GM23338 (cell line): ENCODE measurements at regions not wholly inside any gene's neighbourhood (a gene's known extent, or its start where the extent isn't known, plus 50 kb on each side); places are given as distances from the start of the nearest gene placed in this dataset.

ENCODE experiments used
- ATAC-seq: fragments of 200-7000 bp; cut with Tn5 transposase; 3 replicates; pipeline ENCODE4 v1.9.1; 2020
- DNase-seq: peaks from one replicate; pipeline ENCODE4 v3.0.0-alpha.2; 2015; ENCODE audit warnings: low spot score
- H2AFZ ChIP-seq: fragments of 200-600 bp; sonication (generic); 2 replicates; pipeline ENCODE4 v1.8.0; 2016; ENCODE audit warnings: antibody characterized with exemption, mild to moderate bottlenecking, moderate library complexity
- H3F3A ChIP-seq: fragments of 200-600 bp; sonication (generic); replicated peaks from 2 replicates; pipeline ENCODE4 v1.8.0; 2017; ENCODE audit warnings: antibody characterized with exemption, mixed run types, low read depth
- H3K27ac ChIP-seq: fragments of 200-600 bp; sonication (generic); 2 replicates; pipeline ENCODE4 v1.6.1; 2016; ENCODE audit warnings: low read depth
- H3K27me3 ChIP-seq: fragments of 200-600 bp; sonication (generic); 2 replicates; pipeline ENCODE4 v1.8.0; 2016; ENCODE audit warnings: mild to moderate bottlenecking, mixed run types, moderate library complexity; ENCODE audit not compliant: insufficient read depth
- H3K36me3 ChIP-seq: fragments of 200-600 bp; sonication (generic); 2 replicates; pipeline ENCODE4 v1.8.0; 2016; ENCODE audit warnings: mild to moderate bottlenecking; ENCODE audit not compliant: insufficient read depth
- H3K4me1 ChIP-seq: fragments of 200-600 bp; sonication (generic); 2 replicates; pipeline ENCODE4 v1.8.0; 2016; ENCODE audit warnings: mild to moderate bottlenecking, moderate library complexity; ENCODE audit not compliant: insufficient read depth
- H3K4me2 ChIP-seq: fragments of 200-600 bp; sonication (generic); 2 replicates; pipeline ENCODE4 v1.7.1; 2017; ENCODE audit warnings: mixed run types
- H3K4me3 ChIP-seq: fragments of 200-600 bp; sonication (generic); 2 replicates; pipeline ENCODE4 v1.6.1; 2016; ENCODE audit warnings: mixed run types
- H3K79me2 ChIP-seq: fragments of 200-600 bp; sonication (generic); replicated peaks from 2 replicates; pipeline ENCODE4 v1.8.0; 2017; ENCODE audit warnings: mild to moderate bottlenecking; ENCODE audit not compliant: insufficient read depth
- H3K9me2 ChIP-seq: fragments of 200-600 bp; sonication (generic); 2 replicates; pipeline ENCODE4 v1.8.0; 2017; ENCODE audit not compliant: insufficient read depth
- H4K20me1 ChIP-seq: fragments of 200-600 bp; sonication (generic); replicated peaks from 2 replicates; pipeline ENCODE4 v1.8.0; 2017; ENCODE audit warnings: mild to moderate bottlenecking; ENCODE audit not compliant: insufficient read depth
- H3K27ac Mint-ChIP-seq: 2 replicates; pipeline ENCODE4 v1.8.0; 2020; ENCODE audit warnings: inconsistent platforms, mild to moderate bottlenecking, moderate library complexity, mixed read lengths
- H3K27me3 Mint-ChIP-seq: 3 replicates; pipeline ENCODE4 v1.8.0; 2022; ENCODE audit warnings: low read depth, mild to moderate bottlenecking, moderate library complexity, mixed read lengths, inconsistent platforms; ENCODE audit not compliant: insufficient read depth, poor library complexity
- H3K36me3 Mint-ChIP-seq: 3 replicates; pipeline ENCODE4 v1.8.0; 2021; ENCODE audit warnings: low read depth, mild to moderate bottlenecking, inconsistent platforms, moderate library complexity, mixed read lengths
- H3K4me1 Mint-ChIP-seq: 3 replicates; pipeline ENCODE4 v1.8.0; 2020; ENCODE audit warnings: mild to moderate bottlenecking, inconsistent platforms, mixed read lengths
- H3K4me3 Mint-ChIP-seq: 3 replicates; pipeline ENCODE4 v1.8.0; 2021; ENCODE audit warnings: moderate library complexity, mild to moderate bottlenecking, inconsistent platforms, mixed read lengths
- H3K9me3 Mint-ChIP-seq: 3 replicates; pipeline ENCODE4 v1.8.0; 2020; ENCODE audit warnings: moderate library complexity, mild to moderate bottlenecking, inconsistent platforms, mixed read lengths
- CREB1 ChIP-seq: fragments of 250-450 bp; sonication (Bioruptor Pico); IDR thresholded peaks from 2 replicates; pipeline ENCODE4 v1.5.0; 2020; ENCODE audit warnings: low read depth, mild to moderate bottlenecking, moderate library complexity
- CTCF ChIP-seq, 2 experiments: fragments of 200-600 bp in 1 of 2; sonication (generic) in 1 of 2; conservative IDR thresholded peaks; 2 replicates each; pipeline versions ENCODE4 v1.5.1 to v1.6.1; 2016 to 2017; ENCODE audit warnings: antibody characterized with exemption in 2 of 2, low read depth in 2 of 2, mild to moderate bottlenecking in 2 of 2, moderate library complexity in 1 of 2
- ETS1 ChIP-seq: IDR thresholded peaks from 2 replicates; pipeline ENCODE4 v1.6.1; 2016; ENCODE audit warnings: antibody characterized with exemption
- EZH2 ChIP-seq: fragments of 200-600 bp; sonication (generic); IDR thresholded peaks from one replicate; pipeline ENCODE4 v1.8.0; 2017; ENCODE audit warnings: antibody characterized with exemption, mild to moderate bottlenecking, low read depth; ENCODE audit not compliant: unreplicated experiment
- EZH2phosphoT487 ChIP-seq: fragments of 200-600 bp; sonication (generic); IDR thresholded peaks from one replicate; pipeline ENCODE4 v1.8.1; 2018; ENCODE audit warnings: antibody characterized with exemption; ENCODE audit not compliant: unreplicated experiment
- JUNB ChIP-seq: IDR thresholded peaks from one replicate; pipeline ENCODE4 v1.6.1; 2016; ENCODE audit warnings: antibody characterized with exemption; ENCODE audit not compliant: unreplicated experiment
- NANOG ChIP-seq: IDR thresholded peaks from 2 replicates; pipeline ENCODE4 v1.6.1; 2016; ENCODE audit warnings: antibody characterized with exemption, borderline replicate concordance
- POLR2AphosphoS5 ChIP-seq: IDR thresholded peaks from 2 replicates; pipeline ENCODE4 v1.6.1; 2016; ENCODE audit warnings: antibody characterized with exemption, low read depth
- REST ChIP-seq: IDR thresholded peaks from one replicate; pipeline ENCODE4 v1.6.1; 2018; ENCODE audit warnings: antibody characterized with exemption; ENCODE audit not compliant: unreplicated experiment
- STAT1 ChIP-seq: IDR thresholded peaks from one replicate; pipeline ENCODE4 v1.6.1; 2016; ENCODE audit warnings: antibody characterized with exemption; ENCODE audit not compliant: unreplicated experiment
- ZNF114 ChIP-seq: fragments of 250-450 bp; sonication (Bioruptor Pico); IDR thresholded peaks from 2 replicates; pipeline ENCODE4 v1.5.0; 2020; ENCODE audit warnings: mild to moderate bottlenecking, moderate library complexity
- ZNF331 ChIP-seq: fragments of 250-450 bp; sonication (Bioruptor Pico); IDR thresholded peaks from 2 replicates; pipeline ENCODE4 v1.5.0; 2020; ENCODE audit warnings: low read depth, mild to moderate bottlenecking, moderate library complexity
- ZNF462 ChIP-seq: fragments of 250-450 bp; sonication (Bioruptor Pico); IDR thresholded peaks from 2 replicates; pipeline ENCODE4 v1.5.0; 2020; ENCODE audit warnings: mild to moderate bottlenecking, moderate library complexity

GRCh38 chr3:132818251-132818650, 96.0 kb upstream of the NPHP3 start:
- Mint-ChIP-seq H3K9me3 (no peaks in the 10 kb centered on the region), H3K36me3 (no peaks in the 10 kb centered on the region), H3K27me3 (peaks cover 2% of the 10 kb centered on the region), H3K4me1 (no peaks in the 10 kb centered on the region), H3K27ac (no peak overlapping the region), H3K4me3 (no peak overlapping the region)
- no peak overlapping the region for H3K4me3 ChIP-seq
- no peaks in the 10 kb centered on the region for H3K79me2 ChIP-seq
- TF ChIP-seq ETS1 (no peak), JUNB (no peak), NANOG (no peak), POLR2AphosphoS5 (no peak), ZNF462 (CRISPR knock-in tag) (no peak), EZH2phosphoT487 (no peak), ZNF114 (CRISPR knock-in tag) (no peak), STAT1 (no peak), CREB1 (CRISPR knock-in tag) (no peak), EZH2 (no peak), CTCF (conservative IDR thresholded peaks at IDR 0.05; ENCODE audit: low read depth in 2 of 2) (no peak), REST (no peak), ZNF331 (CRISPR knock-in tag) (no peak)
- no peak for ATAC-seq
- H3K36me3 ChIP-seq, result no peaks in the 10 kb centered on the region
- H3F3A ChIP-seq, result no peaks in the 10 kb centered on the region
- no peaks in the 10 kb centered on the region for H4K20me1 ChIP-seq
- H3K4me2 ChIP-seq, result no peak overlapping the region
- H2AFZ ChIP-seq, result no peak overlapping the region
- no peaks in the 10 kb centered on the region for H3K27me3 ChIP-seq
- H3K27ac ChIP-seq, result no peak overlapping the region
- H3K9me2 ChIP-seq, result peaks cover 17% of the 10 kb centered on the region
- DNase-seq, result no peak
- no peaks in the 10 kb centered on the region for H3K4me1 ChIP-seq
